Stimulated activated CD8-positive, alpha-beta memory T cell treated with anti-CD3 and anti-CD28 coated beads, Interleukin-15, amount 100 ng/mL, for 48 hours (primary cell): ENCODE measurements at regions not wholly inside any gene's neighbourhood (a gene's known extent, or its start where the extent isn't known, plus 50 kb on each side); places are given as distances from the start of the nearest gene placed in this dataset.

Experiments
- DNase-seq, 2 donors: peaks; one replicate each; pipeline ENCODE4 v3.0.0-alpha.2; 2020; ENCODE audit warnings: low read depth in 2 of 2

GRCh38 chr6:139581485-139581865 lies 207.0 kb upstream of the CITED2 start:
- DNase-seq, result no peak

DNA sequence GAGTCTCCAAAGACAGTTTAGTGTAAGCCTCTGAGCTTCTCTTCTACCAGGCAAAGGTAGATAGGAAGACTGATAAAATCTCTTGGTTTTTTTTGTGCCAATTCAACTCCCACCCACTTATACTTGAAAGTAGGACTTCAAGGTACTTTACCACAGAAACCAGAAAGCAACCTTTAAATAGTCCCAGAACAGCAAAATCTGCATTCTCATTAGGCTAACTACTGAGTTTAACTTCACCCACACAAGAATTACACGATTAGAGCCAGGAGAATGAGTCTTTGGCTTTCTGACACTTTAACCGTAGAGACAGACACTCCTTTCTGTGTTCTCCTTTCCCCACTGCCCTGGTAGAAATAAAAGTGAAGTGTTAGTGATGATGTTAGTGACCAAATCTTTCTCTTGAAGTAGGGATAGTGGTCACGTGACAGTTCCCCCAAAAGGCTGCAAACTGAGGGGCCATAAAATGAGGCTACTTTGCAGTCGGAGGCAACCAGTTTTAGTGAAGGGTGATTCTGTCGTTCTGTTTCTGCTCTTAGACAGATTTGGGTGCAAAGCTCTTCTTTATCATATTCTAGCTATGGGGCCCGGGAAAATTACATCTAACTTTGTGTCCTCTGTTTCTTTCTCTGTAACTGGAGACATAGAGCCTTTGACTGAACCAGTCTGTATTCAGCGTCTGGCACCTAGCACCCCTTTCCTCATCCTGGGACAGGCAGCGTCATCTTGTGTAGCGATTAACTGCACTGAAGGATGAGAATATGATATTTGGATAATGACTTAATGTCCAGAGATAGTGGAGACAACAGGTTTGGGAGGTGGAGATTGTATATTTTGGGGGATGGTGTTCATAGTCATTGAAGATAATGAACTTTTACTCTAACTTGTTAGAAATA lies 206.4 kb upstream of the CITED2 start:
- no peak for DNase-seq

DNA sequence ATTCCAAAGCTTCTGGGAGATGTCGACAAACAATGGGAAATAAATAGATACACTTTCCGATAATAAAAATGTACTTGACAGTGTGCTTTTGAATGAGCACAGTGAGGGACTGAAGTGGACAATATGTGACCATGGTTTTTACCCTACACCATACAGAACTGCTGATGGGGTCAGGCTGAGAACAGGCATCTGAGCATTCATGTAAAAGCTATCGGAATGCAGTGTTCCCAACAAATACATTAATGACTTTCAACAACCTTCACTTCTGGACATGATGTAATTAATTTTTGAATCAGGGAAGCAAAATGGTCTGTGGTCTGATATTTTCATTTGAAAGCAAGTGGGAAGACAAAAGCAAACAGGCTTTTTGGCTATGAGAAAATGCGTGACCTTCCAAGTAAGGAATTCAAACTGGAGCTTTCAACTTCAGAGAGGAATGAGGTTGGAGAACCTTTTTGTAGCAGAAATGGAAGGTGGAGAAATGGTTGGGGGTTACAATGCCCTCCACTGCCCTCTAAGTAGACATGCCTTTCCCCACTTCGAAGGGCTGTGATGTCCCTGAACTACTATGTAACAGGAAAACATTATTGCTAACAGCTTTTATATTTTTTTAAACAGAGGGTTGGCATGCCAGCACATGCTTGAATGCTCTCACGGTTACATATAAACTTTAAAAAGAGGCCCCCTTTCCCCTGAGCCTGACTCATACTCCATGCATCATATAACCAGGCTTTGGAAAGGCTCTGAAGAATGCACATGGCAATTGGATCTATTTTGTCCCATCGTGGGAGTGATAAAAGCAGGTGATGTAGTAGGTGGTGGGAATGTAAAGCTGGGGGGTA lies 203.5 kb upstream of the CITED2 start:
- no peak for DNase-seq

DNA sequence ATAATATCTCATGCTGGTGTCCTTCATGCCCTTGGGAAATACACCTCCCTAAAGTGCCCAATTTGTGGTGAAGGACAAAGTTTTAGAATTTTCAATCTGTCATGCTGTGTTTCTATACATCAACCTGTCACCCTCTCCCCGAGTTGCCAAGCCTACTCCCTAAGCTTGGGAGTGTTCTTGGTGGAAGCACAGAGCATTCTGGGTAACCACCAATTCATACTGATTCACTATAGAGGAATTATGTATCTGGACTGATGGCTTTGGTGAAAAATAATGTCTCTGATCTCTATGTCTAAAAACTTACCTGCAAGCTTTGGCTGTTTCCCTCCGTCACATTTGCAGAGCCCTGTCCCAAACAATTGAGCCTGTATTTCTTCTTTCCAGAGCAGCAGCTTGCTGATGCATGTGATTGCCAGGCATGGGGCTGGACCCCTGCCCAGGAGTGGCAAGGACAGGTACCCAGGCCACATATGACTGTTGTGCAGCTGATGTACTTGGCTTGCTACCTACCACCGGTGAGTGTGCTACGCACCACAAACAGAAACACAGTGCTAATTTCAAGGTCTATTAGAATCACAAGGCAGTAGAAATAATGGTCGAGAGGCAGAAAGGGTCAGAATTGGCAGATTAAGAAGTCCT lies 202.8 kb upstream of the CITED2 start:
- no peak for DNase-seq

GRCh38 chr6:139572001-139572400 lies 197.6 kb upstream of the CITED2 start:
- no peak for DNase-seq

- no peak for DNase-seq
Observed at GRCh38 chr6:139570166-139570565, 195.7 kb upstream of the CITED2 start.

DNA sequence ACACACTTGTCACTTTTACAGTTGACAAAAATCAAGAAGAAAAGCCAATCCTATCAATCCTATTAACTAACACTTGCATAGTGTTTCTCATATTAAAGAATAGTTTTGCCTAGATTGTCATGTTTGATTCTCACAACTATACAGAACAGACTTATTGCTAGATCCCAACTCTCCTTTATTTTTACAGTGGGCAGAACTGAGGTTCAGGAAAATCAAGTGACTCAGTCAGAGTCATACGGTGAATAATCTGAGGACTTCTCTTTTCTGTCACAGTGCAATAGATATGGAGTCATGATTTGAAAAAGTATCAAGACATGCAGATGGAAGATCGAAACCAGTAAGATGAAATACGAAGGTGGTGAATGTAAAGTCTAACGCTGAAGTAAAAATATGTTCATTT lies 195.1 kb upstream of the CITED2 start:
- DNase-seq, result no peak

DNA sequence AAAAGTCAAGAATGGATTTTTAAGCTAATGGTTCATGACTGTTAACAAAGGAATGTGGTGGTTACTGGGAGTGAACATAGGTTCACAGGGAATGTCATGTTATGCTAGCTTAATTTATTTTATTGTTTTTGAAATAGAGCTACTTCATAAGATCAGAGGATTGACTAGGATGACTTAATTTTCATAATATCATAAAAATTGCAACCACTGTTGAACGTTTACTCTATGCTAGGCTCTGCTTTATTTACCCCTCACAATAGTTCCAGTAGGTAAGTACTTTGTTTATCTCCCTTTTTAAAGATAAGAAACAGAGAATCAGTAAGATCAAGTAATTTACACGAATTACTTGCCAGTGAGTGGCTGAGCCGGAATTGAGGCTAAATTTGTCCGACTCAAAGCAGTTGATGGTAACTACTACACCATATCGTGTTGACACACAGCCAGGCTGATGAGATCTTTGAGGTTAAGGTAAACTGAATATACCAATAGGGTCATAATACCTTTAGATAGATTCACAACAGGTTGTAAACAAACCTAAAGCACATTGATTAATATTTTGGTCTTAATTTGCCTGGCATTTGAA lies 194.6 kb upstream of the CITED2 start:
- no peak for DNase-seq

- no peak for DNase-seq
Observed at GRCh38 chr6:139568151-139568955, 193.9 kb upstream of the CITED2 start.

GRCh38 chr6:139567095-139567494 lies 192.6 kb upstream of the CITED2 start:
- DNase-seq, result no peak

DNA sequence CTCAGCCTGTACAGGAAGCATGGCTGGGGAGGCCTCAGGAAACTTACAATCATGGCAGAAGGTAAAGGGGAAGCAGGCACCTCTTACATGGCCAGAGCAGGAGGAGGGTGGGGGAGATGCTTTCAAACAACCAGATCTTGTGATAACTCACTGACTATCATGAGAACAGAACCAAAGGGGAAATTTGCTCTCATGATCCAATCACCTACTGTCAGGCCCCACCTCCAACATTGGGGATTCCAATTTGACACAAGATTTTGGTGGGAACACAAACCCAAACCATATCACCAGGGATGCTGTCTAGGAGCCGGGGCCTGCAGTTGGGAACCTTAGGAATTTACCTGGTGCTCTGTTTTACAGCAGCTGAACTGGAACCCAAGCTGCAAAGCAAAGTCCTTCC lies 191.1 kb upstream of the CITED2 start:
- DNase-seq, result no peak

GRCh38 chr6:139557547-139557946 lies 183.1 kb upstream of the CITED2 start:
- DNase-seq, result no peak

DNA sequence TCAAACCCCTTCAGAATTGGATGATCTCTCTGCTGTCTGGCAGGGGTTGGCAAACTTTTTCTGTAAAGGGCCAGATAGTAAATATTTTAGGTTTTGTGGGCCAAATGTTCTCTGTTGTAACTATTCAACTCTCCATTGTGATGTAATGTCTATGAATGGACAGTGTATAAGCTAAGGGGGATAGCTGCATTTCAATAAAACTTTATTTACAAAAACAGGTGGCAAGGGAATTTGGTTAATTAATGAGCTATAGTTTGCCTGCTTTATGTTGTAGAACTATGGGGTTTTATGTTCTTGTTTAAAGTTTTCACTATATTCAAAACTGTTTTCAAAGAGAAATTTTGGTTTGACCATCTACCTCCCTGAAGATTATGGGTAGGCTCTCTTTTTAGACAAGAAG lies 182.1 kb upstream of the CITED2 start:
- DNase-seq, result no peak

- no peak for DNase-seq
Observed at GRCh38 chr6:139553916-139554315, 179.5 kb upstream of the CITED2 start.

GRCh38 chr6:139551376-139551775 lies 176.9 kb upstream of the CITED2 start:
- no peak for DNase-seq

- no peak for DNase-seq
Observed at GRCh38 chr6:139550361-139550760, 175.9 kb upstream of the CITED2 start.

DNA sequence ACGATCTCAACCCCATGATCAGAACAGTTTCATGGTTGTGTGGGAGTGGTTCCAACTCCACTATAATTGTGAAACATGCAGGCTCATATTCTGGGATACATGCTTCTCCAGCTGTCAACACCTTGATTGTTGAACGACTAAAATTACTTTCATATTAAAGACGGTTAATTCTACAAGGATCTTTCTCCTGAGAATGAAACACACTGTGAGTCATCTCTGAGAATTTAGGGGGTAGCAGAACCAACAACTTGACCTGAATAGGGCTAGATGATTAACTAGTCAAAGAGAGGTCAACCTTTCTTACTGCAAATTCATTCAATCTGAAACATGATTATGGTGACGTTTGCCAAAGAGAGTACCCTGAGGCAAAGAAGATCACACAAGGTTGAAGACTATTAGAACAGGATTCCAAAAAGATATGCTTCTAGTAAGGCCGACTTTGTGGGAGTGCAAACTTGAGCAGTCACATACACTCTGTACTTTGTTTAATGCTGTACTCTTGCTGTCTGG lies 175.2 kb upstream of the CITED2 start:
- no peak for DNase-seq

GRCh38 chr6:139547804-139548203 lies 173.4 kb upstream of the CITED2 start:
- DNase-seq, result no peak

DNA sequence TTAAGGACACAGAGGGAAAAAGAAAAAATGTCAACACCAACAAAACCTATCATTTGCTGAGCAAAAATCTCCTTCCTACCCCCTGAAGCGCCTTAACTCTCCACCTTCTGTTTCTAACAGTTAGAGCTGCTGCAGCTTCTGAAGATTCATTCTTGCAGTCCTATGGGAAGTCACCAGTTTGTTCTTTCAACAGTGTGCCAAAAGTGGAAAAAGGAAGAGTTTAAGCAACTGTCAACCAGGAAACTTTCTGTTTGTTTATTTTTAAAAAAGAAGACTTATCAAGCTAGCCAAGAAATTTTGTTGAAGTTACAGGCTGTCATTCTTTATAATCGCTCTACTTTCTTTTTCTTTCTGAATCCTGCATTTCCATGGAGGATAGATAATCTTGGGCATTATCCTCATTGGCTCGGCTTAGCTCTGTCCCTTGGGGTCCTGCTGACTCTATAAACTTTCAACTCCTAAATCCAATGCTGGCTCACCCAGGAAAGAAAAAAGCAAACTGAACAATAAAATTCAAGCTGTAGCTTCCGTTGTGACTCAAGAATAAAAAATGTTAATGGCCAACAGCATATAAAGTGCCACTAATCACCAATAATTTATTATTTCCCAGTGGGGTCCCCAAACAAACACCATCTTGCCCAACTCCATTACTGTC lies 172.8 kb upstream of the CITED2 start:
- DNase-seq, result no peak

DNA sequence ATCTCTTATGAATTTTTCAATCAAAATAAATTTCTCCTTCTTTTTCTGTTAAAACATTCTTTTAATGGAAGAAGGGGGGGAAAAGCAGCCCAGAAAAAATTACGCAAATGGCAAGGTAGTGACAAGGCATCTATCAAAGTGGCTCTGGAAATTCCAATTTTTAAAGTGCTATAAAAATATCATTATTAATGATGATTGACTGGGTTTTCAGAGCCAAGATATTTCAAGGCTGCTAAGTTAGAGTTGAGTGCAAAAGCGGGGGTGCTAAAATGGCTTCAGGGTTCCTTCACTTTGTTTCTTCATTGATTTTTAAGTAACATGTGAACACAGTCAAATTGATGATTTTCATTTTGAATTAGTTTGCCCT lies 171.6 kb upstream of the CITED2 start:
- no peak for DNase-seq
